Left ventricle myocardium superior (tissue), 1 donor: ENCODE measurements at regions not wholly inside any gene's neighbourhood (a gene's known extent, or its start where the extent isn't known, plus 50 kb on each side); places are given as distances from the start of the nearest gene placed in this dataset.

Source experiments
- ATAC-seq: fragments of 200-7000 bp; cut with Tn5 transposase; one replicate; pipeline ENCODE4 v1.9.1; 2020; ENCODE audit warnings: mild to moderate bottlenecking, moderate library complexity
- DNase-seq: peaks from one replicate; pipeline ENCODE4 v3.0.0-alpha.2; 2020
- intact Hi-C: fragments of 100-400 bp; cut with micrococcal nuclease; formaldehyde crosslinking; loops from one replicate; pipeline ENCODE4 v1.11.0; 2022
- donor health status: DM: no; HTN: yes; CAD: no; lungs with severe emphysema.

GRCh38 chr5:123690821-123691220, 178.8 kb downstream of the CSNK1G3 start:
- intact Hi-C loops, result no loop called here
- ATAC-seq (no peak), DNase-seq (no peak)

- intact Hi-C loops, result no loop called here
- no peak for ATAC-seq
- no peak for DNase-seq
Observed at GRCh38 chr5:123681061-123681460, 169.1 kb downstream of the CSNK1G3 start.

GRCh38 chr5:123673107-123673506, 161.1 kb downstream of the CSNK1G3 start:
- intact Hi-C loops, result loop anchor here (5.0 kb wide), 1 partner anchor 464 kb away; no protein-coding TSS in a partner anchor
- DNase-seq (peak; percentile 12), ATAC-seq (peak; percentile 91)

GRCh38 chr5:123671711-123672456, 159.9 kb downstream of the CSNK1G3 start:
- DNase-seq (no peak), ATAC-seq (peak; percentile 75)
- intact Hi-C loops, result loop anchor here (5.0 kb wide), 1 partner anchor 465 kb away; no protein-coding TSS in a partner anchor

GRCh38 chr5:123671042-123671441, 159.1 kb downstream of the CSNK1G3 start:
- no peak for ATAC-seq
- DNase-seq, result no peak
- intact Hi-C loops, result loop anchor here (5.0 kb wide), 1 partner anchor 466 kb away; no protein-coding TSS in a partner anchor
